ENCODE measurements at regions not wholly inside any gene's neighbourhood (a gene's known extent, or its start where the extent isn't known, plus 50 kb on each side); places are given as distances from the start of the nearest gene placed in this dataset.

DNA sequence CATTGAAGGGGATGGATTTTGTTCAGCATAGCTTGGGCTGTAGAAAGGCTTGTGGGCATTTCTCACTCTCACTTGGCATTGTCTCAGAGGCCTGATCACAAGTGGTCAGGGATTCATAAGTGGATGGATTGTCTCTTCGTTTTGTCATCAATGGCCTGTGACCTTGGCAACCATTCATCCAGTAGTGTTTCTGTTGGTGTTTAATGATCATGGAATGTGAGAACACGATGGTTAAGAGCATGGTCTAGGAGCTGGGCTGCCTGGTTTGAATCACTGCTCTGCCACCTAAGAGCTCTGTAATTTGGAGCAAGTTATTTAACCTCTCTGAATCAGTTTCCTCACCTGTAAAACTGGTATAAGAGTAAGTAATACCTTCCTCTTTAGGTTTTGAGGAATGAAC, 430.1 kb upstream of the MEF2C start:
- TF ChIP-seq CTCF (IDR thresholded peaks at IDR 0.05; ENCODE audit: poor library complexity, severe bottlenecking) (no peak), POLR2AphosphoS5 (IDR thresholded peaks at IDR 0.05) (no peak), EP300 (conservative IDR thresholded peaks at IDR 0.05; ENCODE audit: poor library complexity, severe bottlenecking) (no peak), EZH2 (IDR thresholded peaks at IDR 0.05; ENCODE audit: borderline replicate concordance, insufficient read depth, low read length, poor library complexity, severe bottlenecking) (no peak), TAF1 (IDR thresholded peaks at IDR 0.05; ENCODE audit: low read depth) (no peak), MXI1 (conservative IDR thresholded peaks at IDR 0.05; ENCODE audit: poor library complexity, severe bottlenecking) (no peak)

All from neural cell (in vitro differentiated cells).